SK-N-DZ (cell line): ENCODE measurements at regions not wholly inside any gene's neighbourhood (a gene's known extent, or its start where the extent isn't known, plus 50 kb on each side); places are given as distances from the start of the nearest gene placed in this dataset.

Source experiments
- DNase-seq: peaks from one replicate; pipeline ENCODE4 v3.0.0-alpha.2; 2015; ENCODE audit warnings: low spot score

- DNase-seq: no peak
These were observed 117.9 kb upstream of the HS3ST1 start for GRCh38 chr4:11546391-11547175.

- DNase-seq: no peak
These were observed 117.0 kb upstream of the HS3ST1 start for GRCh38 chr4:11545651-11546050.

DNA sequence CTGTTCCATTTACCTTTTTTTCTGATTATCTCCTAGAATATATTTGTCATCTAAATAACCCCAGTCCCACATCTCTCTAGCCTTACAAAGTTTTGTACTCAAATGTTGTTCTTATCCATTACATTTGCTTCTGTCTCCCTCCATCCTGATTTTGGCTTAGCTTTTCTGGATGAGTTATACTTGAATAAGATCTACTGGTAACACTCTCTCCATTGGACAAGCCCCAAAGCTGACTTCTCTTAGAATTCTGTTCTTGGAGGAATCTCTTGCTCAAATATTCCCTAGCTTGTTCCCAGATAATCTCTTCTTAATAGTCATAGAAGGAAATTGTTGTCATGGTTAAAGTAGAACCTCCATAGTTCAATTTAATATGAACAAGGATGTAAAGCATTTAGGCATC is 115.5 kb upstream of the HS3ST1 start:
- no peak for DNase-seq

GRCh38 chr4:11543706-11544105 is 115.0 kb upstream of the HS3ST1 start:
- DNase-seq: no peak

DNA sequence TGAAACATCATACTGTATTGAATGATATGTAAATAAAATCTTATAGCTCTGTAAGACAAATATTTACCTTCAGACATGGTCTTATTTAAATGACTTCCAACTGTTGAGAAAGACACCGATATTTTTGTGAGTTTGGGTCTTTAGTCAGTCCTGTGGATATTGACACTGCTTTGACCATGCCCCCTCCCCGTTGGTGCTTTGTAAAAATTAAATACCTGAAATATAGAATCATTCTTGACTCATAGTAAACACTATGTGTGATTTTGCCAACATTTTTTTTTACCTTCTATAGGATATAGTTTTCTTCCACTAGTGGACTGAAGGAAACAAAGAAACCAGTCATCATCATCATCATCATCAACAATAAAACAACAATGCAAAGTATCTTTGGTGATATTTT is 114.3 kb upstream of the HS3ST1 start:
- no peak for DNase-seq

GRCh38 chr4:11537846-11538245 is 109.2 kb upstream of the HS3ST1 start:
- no peak for DNase-seq

GRCh38 chr4:11535333-11535732 is 106.6 kb upstream of the HS3ST1 start:
- no peak for DNase-seq

- no peak for DNase-seq
These were observed 106.1 kb upstream of the HS3ST1 start for GRCh38 chr4:11534623-11535302.

DNA sequence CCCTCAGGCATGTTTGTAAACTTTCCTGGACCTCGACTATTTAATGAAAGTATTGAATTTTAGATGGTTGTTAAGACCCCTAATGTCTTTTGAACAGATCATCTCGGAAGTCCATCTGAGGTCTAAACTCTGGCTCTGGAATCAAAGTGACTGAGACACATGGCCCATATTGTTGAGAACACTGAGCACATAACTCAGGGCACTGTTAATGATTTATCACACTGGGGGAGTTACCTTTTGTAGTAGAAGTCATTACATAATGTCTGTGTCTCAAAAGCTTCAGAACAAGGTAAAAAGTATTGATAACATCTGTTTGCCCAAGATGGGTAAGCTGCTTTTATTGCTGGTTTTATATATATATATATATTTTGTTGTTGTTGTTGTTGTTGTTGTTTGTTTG is 103.4 kb upstream of the HS3ST1 start:
- no peak for DNase-seq

- DNase-seq: no peak
These were observed 101.0 kb upstream of the HS3ST1 start for GRCh38 chr4:11529625-11530201.

GRCh38 chr4:11525085-11525484 is 96.4 kb upstream of the HS3ST1 start:
- DNase-seq: no peak

DNA sequence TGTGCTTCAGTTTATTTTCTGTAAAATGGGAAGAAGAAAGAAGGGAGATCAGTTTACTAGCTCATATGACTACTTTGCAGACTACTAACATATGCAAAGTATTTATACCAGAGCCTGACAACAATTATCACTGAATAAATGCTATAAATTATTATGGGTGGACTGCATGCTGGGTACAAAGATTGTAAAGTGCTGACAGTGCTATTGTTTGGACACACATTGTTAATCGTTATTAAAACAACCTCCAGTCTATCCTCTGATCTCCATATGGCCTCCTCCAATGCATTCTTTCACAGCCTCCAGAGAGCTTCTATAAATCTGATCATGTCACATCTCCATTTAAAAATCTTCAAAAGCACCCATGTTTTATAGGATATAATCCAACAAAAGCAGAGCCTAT is 90.1 kb upstream of the HS3ST1 start:
- DNase-seq: no peak

DNA sequence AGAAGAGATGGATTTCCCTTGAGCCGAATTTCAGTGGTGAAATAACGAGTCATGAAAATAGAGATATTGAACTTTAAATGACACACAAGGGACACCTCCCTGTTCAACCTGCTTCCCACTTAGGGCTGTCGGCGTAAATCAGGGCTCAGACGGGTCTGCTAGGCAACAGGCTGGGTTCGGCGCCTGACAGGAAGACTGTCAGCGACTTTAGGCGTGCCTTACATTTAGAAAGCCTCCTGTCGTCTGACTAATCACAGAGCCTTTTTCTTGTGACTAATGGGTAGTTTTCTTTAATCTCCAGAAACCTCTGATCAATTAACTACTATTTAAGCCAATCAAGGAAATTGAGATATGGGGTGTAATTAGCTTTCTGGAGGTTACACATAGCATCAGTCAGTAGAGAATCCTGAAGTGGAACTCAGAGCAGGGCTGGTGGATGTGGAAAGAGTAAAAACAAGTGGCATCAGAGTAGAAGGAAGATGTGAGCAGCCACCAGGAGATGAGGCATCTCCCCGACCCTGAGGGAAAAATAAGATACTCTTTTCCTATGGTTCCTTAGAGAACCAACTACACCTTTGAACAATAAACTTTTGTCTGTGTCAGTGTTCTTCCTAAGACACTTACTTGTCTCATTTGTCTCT is 86.2 kb upstream of the HS3ST1 start:
- DNase-seq: no peak

DNA sequence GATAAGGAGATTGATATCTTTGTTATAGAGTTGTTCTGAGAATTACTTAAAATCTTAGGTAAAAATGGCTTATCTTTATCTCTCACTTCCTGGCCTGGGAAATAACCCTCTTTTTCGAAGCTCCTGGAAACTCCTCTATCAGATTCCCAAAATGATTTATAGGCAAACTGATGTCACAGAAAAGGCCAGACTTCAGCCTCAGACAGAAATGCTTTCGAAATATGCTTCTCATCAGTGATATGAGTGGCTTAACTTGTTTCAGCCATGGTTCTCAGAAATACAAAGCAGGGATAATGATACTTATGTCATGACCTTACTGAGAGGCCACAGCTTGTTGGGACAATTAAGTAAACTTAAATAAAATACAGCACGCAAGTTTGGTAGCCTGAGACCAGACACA is 85.3 kb upstream of the HS3ST1 start:
- DNase-seq: no peak

DNA sequence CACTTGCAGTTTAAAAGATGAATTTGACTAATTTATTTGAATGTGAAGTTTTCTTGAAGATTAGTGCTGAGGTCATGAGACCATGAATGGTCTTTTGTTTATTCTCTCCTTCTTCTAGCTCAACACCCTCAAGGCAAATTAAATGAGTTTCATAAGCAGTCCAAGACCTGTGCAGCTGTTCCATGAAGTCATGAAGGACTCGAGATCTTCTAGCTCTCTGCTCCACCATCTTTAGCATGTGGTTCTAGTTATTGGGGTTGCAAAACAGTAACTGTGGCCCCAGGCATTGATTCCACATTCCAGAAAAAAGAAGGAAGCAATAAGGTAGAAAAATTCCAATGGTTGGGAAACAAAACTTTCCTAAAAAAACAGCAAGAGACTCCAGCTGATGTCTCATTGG is 84.2 kb upstream of the HS3ST1 start:
- no peak for DNase-seq

DNA sequence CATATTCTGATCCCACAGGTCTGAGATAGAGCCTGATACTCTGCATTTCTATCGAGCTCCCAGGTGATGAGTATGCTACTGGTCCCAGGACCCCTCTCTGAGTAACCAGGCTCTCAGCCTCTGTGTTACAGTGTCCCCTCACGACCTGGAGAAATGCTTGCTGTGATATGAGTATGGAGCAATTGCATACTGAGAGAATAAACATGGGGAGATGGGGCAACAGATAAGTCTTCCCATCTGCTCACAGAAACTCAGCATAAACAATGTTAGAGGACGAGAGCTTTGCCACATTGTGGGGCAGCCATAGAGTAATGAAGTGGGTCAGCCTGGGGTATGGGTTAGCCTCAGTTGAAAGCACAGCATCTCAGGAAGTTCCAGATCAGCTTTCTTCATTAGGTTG is 82.6 kb upstream of the HS3ST1 start:
- no peak for DNase-seq

DNA sequence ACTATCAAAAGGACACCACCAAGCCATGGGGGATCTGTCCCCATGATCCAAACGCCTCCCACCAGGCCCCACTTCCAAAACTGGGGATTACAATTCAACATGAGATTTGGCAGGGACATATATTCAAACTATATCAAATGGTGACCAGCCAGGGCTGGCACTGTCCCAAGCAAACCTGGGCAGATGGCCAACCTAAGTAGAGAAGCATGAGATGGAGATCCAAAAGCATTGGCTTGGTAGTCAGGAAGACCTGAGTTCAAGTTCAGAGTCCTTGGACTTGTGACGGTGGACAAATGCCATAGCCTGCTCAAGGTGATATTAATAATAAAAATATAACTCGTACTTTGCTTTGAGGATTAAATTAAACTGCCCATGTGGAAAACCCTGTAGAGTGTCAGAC is 79.2 kb upstream of the HS3ST1 start:
- DNase-seq: no peak

GRCh38 chr4:11506194-11506593 is 77.5 kb upstream of the HS3ST1 start:
- no peak for DNase-seq

- no peak for DNase-seq
These were observed 76.7 kb upstream of the HS3ST1 start for GRCh38 chr4:11505221-11505971.

DNA sequence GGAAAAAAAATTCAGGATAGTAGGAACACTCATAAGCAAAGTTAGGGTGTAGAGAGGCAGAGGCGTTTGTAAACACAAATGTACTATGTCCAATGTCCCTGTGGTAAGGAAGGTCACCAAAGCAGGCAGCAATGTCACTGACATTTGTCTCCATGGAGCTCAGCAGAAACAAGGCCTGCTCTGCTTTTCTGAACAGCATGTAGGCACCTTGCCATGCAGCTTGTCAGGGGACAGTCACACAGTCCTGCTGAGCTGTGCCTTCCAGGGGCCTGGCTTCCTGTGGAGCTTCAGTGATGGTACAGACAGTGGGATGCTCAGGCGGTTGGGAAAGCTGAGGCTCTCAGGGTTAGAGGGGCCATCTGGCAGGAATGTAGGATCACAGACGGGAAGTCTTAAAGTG is 74.5 kb upstream of the HS3ST1 start:
- DNase-seq: peak; percentile 6

DNA sequence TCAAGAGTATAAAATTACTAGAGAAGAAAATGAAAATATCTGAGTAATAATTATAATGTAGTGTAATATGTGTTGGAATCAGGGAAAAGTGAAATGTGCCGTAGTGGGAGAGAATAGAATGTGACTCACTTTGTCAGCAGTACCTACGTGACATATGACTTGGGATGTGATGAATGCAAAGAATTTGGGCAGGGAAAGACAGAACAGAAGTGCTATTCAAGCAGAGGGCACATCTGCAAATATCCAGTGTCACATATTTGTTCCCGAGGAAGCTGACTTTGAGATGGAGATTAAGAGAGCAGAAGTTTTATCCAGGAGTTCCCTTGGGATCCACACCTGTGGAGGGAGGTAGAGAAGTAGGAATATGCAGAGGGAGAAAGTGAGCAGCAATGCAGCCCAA is 69.3 kb upstream of the HS3ST1 start:
- no peak for DNase-seq
